Left renal pelvis (tissue), 4 donors: ENCODE measurements at regions not wholly inside any gene's neighbourhood (a gene's known extent, or its start where the extent isn't known, plus 50 kb on each side); places are given as distances from the start of the nearest gene placed in this dataset.

Source experiments
- DNase-seq, 4 donors: peaks; one replicate each; pipeline ENCODE4 v3.0.0-alpha.2; 2013; ENCODE audit warnings: low read depth in 4 of 4, low spot score in 3 of 4

DNA sequence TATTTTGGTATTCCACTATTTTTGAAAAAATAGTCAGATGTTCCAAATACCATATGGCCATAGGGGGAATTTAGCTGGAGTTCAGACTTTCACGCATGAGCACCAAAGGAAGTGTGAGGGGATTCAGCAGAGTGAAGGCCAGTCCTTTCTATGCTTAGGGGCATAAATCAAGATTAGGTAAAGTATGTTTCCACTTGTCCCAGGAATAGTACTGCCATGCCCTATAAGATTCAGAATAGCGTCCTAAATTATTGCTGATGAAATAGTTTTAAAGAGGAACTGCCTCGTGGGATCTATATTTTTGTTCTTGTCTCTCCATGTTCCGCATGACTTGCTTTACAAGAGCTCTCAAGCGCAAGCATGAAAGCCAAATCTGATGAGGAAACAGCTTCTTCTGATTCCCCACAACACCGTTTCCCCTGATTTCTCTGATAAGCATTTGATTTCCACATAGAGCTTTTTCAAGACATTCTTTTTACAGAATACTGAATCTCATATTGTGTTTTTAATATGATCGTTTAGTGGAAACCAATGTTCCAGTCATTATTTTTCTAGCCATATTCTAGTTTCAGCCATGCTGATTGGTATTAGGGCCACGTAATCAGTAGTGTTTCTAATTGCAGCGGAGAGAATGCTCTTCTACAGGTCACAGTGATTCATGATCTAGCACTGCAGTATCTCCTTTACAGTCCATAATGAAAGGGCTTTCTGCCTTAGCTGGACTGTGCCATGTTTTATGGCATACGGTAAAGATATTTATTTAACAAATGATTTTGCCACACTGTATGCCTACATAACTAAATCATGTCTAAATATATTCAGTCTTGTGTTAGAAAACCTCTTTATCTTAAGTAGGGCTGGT lies 492.3 kb downstream of the CENPC start:
- DNase-seq: no peak

DNA sequence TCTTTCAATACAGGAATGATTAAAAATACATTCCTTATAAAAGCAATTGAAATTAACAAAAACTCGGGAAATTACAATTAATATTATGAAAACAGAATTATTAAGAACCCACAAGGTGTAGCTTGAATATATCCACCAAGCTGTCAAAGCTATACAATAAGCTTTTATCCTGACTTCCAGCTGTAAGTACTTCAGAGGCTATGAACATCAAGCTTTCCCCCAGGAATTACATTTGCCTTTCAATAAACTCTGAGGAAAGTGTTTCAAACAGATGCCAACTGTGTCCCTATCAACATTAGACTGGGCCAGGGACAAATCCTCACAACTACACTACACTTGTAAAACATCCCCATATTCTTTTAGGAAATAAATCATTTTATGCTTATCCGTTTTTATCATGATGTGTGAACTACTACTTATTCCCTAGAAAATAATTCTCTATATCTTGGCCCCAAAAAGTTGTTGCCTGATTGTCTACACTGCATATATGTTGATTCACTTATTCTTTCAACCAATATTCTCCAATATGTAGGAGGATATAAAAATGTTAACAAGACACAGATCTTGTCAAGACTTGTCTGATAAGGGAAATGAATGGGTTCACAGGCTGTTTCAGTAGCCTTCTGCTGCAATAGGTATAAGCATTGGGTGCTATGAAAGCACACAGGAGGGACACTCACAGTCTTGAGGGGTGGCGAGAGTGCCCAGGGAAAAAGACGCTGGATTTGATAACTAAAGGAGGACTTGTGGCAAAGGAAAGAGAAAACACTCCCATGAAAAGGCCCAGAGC lies 494.1 kb downstream of the CENPC start:
- no peak for DNase-seq

DNA sequence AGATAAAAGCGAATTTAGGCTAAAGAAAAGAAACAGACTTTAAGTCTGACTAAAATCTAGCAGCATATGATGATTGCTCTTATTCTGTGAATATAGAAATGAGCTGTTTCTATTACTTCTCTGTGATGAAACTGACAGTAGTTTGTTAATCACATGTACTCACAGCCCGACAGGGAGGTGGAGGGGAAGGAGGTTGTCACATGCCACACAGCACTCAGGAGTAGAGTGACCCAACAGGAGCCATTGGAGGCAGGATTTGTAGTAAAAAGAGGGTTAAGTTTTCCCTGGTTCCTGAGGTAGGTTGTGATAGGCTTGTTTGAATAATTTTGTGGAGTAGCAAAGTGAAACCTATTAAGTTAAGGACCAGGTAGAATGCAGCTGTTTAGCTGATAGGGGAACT lies 495.9 kb downstream of the CENPC start:
- no peak for DNase-seq

DNA sequence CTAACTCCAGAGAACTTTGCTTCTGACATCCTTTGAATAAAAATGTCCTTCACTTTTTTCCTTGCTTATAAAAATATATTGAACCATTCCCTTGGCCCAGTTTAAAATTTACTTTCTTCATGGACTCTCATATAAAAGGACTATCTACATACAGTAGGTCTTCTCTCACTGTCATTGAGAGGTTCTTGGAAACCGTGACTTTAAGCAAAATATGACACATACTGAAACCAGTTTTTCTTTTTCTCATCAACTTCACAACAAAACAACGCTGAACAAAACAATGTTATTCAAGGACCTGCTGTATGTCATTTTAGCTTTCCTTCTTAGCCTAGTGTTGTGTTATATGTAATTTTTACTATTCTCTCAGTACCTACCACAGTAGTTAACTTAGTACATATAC lies 496.8 kb downstream of the CENPC start:
- DNase-seq: no peak

DNA sequence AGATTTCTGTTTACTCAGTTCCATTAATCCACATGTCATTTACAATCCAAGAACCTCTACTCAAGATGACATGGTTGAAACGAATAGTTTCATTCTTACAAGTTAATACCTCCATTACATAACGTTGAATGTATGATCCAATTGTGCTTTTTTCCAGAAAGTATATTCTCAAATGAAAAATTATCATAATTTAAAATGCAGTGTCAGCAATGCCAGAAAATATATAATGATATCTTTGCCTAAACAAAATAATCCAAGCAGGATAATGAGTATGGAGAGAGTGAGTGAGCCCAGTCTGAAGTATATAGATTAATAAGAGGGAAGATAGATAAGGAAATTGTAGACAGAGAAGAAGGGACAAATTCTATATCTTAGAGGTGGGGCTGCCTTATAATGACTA lies 505.0 kb downstream of the CENPC start:
- no peak for DNase-seq

DNA sequence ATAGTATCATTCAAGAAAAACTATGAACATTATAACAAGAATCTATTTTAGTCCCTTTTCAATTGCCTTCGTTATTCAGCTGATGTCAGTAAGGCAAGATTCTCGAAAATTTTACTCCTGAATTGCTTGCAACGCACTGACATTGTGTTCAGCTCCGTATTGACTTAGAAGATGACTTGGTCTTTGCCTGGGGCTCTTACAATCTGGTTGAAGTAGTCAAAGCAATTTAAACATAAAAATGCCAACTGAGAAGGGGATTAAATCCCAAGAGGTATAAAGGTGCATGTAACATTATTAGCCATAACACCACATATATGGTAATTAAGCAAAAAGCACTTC lies 507.1 kb downstream of the CENPC start:
- no peak for DNase-seq

DNA sequence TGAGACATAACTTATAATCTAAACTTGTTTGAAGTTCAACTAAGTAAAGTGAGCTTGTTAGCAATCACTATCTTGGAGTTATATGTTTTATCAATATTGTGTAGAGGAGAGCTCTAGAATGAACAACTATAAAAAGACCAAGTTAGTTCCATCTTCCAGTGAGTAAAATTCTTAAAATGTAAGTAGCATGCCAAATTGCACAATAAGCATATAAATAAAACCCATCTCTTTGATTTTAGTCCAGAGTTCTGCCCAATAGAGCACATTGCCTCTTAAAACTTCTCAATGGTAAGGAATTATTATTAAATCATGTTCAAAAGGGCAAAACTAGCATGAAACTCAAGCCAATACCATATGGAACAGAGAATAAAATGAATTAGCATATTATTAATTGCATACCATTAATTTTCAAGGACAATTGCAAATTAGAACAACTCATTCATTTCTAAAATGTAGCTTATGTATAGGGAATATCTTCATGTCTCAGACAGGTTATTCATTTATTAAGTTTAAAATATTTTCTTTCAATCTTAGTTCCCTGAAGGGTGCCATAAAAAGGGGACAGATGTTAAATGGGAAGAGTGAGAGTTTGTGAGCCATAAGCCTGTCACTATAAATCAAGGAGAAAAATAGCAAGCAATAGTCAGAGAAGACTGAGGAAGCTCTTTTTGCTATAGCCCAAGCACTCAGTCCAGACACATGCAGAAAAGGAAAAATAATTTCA lies 507.6 kb downstream of the CENPC start:
- no peak for DNase-seq

DNA sequence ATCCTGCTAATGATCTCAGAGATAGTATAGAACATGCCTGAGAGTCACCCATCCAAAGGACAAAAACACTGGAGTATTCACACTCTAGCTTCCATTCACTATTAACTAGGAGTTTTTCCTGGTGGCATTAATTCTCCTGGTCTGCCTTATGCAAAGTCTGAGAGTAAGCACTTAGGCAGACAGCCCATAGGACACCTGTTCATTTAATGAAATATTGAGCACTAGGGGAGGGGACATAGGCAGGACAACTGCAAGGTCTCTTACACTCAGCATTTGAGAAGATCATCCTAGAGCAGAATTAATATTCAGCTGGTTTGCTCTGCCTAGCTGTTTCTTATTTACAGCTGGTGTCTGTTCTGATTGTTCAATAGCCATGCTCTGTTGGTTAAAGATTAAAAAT lies 508.5 kb downstream of the CENPC start:
- DNase-seq: no peak

DNA sequence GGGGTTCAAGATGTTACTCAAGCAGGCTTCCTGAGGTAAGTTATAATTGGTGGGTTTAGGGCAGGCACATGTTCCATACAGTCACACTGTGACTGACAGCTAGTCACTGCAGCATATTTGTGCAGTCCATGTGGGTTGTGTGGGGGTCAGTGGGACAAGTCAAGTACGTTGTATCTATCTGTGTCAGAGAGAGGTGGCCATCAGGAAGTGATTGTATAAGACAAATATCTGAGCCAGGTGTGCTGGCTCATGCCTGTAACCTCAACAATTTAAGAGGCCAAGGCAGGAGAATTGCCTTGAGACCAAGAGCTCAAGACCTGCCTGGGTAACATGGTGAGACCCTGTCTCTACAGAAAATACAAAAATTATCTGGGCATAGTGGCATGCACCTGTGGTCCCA lies 509.3 kb downstream of the CENPC start:
- DNase-seq: no peak

DNA sequence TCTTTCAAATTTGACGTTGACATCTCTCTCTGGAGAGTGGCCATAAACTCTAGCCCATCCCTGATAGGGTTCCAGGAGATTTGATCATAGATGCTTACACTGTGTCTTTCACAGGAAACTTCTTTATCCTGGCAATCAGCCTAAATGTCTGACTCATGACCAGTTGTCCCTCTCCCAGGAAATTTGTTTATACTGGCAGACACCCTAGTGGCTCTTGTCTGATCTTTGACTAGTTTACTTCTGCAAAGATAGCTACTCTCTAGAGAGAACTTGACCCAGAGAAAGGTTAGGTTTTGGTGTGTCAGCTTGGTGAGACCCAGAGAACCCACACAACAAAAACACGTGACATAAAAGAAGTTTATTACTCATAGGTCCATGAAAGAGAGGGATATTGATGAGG lies 509.8 kb downstream of the CENPC start:
- DNase-seq: no peak

DNA sequence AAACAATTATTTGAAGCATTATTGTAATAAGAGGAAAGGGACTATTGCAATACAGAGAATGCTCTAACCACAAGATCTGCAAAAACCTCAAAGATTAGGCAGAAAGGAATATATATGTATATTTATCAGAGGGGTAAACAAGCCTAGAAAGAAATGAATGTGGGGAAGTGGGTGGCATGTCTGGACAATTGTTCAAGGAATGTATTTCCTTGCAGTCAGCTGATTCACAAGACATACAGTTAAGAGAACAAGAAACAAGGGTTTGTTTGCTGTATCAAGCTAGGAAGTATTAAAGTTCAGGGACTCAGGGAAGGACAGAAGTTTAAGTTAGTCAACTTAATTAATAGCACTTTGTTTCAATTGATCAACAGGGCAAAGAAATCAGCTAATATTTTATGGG lies 514.7 kb downstream of the CENPC start:
- no peak for DNase-seq

DNA sequence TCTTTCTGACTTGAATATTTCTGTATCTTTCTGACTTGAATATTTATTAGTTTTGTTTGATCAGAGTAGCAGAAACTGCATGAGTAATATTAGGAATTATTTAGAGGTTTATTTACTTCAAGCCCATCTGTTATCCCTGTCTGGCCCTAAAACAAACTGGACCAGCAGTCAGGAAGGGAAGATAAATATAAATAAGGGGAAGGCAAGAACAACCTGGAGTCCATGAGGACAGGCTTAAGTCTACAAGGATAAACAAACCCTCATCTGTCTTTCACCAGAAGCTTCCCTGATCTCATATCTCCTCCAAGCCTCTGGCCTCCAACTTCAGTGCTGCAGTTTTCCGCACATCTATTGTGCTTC lies 524.9 kb downstream of the CENPC start:
- no peak for DNase-seq

DNA sequence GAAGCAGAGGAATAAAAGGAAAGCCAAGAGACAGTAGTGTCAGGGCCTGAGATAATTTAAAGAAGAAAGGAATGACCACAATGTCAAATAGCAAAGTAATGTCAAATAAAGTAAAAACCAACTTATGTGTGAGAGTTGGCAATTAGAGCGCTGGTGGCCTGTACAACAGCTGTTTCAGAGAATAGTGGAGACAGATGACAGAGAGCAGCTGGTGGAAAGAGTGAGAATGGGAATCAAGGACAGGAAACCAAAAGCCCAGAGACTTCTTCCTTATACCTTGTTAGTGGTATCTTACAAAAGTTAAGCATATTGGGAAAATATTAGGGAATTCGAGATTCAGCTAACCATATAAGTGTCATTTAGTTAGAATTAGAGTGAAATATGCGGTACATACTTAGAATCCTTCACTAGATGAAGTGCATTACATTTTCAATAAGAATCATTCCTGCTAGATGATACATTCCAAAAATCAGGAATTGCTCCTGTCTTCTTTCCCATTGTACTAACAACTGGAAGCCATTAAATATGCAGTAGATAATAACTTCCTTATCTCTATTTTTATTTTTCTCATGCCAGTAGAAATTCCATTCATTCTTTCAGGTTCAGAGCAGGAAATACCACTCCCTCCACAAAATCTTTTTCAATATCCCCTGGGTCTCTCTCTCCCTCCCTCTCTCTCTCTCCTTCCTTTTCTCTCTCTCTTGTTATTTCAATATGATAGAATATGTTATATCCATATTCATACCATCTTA lies 525.4 kb downstream of the CENPC start:
- peak in 1 of 4 donors; percentile 21 for DNase-seq

DNA sequence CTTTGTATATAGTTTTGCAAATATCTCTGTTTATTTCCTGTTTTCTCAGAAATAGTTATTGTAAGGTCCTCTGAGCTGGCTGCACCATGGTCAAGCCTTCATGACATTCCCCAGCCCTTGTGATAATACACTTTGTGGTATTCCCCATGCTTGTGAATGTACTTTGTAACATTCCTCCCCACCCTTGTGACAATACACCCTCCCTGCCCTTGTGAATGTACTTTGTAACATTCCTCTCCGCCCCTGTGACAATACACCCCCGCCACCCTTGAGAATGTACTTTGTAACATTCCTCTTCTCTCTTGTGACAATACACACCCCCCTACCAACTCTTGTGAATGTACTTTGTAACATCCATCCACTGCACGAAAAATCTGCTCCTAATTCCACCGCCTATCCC lies 530.7 kb downstream of the CENPC start:
- no peak for DNase-seq

DNA sequence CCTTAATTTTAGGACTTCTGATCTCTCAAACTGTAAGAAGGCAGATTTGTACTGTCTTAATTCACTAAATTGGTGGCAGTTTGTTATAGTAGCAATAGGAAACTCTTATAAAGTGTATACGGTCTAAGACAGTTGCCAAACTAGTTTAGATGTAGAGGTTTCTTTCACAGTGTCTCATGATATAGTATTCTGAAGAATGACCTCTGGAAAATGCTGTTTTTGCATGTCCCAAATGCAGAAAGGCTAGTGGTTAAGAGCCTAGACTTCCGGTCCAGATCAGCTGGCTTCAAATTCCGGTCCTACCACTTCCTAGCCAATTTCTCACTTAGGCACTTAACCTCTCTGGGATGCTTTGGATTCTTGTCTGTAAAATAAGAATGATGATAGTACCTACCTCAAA lies 538.5 kb downstream of the CENPC start:
- no peak for DNase-seq

DNA sequence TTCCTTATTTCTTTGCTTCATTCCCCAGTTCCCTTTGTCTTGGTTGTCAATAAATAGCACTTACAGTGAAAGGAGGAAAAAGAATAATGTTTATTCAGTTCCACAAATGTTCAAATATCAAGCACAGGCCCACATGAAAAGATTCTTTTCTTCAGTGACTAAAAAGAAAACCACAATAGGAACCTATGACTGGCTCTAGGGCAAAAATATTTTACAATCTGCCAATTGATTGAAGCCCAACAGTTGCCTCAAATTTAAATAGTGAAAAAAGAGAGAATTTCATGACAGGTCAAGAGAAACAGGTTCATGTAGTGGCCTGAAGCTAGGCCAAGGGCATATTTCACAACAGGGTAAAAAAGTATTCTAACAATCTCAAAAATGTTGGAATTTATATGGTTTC lies 553.8 kb downstream of the CENPC start:
- no peak for DNase-seq

DNA sequence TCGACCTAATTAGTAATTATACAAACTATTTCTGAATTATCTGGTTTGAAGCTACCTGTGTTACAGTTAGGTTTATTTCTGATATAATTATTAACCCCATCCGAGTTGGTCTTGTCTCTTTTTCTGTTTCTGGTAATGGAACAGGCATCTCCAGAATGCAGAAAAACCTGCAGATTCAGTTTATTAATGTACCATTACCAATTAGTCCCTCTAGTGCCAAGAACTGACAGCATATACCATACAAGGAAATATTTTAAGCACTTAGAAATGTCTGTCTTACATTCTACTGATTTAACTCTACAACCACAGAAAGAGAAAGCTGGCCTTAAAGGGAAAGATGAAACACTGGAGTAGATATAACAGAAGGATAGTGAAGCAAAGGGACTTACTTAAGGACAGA lies 570.6 kb downstream of the CENPC start:
- DNase-seq: no peak

DNA sequence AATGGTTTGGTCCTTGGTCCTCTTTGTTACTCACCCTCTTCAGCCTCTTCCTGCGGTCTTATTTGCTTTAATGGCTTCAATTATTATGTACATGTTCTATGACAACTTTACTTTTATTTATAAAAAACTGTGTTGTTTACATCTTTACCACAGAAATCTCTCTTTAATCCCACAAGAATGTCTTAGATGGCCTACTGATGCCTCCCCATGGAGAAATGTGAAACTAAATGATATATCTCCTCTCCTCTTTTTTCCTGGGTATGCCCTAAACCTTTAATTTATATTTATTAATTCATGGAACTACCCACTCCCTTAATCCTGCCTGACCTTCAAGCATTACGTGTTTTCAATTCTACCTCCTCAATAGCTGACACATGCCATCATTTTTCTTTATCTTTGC lies 573.2 kb downstream of the CENPC start:
- no peak for DNase-seq

DNA sequence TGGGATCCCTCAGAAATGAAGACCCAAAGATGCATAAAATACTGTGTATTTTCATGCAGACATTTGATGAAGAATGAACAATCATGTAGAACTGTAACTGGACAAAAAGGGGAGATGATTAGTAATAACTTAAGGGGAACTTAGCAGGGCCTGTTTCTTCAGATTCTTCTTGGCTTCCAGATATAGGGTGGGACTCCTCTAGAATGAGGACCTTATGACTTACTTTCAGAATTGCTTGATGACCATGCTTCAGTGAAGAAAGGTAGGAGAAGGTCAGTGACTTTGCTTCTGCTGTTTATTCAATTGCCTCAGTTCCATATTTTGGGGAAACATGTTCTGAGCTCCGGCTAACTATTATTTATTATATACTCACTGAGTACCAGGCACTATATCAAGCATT lies 580.8 kb downstream of the CENPC start:
- DNase-seq: no peak

DNA sequence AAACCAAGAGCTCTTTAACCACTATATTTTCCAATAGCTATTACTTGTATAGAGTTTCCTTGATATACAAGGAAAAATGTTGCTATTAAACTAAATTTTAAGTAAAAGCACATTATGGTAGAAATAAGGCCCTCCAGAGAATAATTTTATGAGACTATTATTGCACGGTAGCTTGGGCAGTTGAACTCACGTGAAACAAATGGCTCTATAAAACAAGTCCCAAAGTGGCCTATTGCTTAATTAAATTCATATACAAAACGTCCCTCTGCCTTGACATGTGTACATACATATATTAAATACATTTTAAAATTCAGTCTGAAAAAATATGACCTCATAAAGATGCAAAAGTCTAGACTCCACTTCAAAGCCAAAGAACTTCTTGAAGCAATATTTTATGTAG lies 582.2 kb downstream of the CENPC start:
- DNase-seq: peak in 1 of 4 donors; percentile 5

DNA sequence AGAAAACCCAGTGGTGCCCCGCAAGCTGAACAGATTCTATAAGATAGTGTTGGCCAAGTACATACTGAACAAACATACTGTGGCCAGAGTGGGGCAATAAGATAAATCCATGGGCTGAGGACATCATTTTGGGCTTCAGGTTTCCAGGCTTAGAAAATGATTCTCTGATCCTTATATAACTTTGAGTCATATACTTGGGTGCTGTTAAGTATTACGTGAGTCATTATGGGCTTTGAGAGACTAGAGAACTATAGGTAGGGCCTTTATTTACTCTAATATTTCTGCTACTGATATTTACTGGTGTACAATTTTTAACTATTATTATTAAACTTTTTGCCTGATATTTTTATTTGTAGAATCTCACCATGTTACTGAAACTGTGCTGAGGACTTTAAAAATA lies 586.1 kb downstream of the CENPC start:
- DNase-seq: no peak
